ENCODE measurements at regions not wholly inside any gene's neighbourhood (a gene's known extent, or its start where the extent isn't known, plus 50 kb on each side); places are given as distances from the start of the nearest gene placed in this dataset.

DNA sequence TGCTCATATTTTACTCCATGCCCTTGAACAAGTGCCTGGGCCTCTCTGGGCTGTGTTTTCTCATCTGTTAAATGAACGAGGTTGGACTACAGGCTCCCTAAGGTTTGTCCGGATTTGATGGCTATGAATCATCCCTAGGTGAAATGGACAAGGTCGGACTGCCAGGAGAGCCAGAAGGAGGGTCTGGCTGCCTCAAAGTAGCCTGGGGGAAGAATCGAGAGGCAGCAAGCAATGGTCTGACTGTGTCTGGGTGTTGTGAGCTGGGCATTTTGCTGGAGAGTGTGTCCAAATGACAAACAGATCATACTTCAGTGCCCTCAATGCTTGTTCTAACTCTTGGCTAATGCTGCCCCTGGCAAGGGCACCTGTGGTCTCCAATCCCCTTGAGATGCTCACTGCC, 730.9 kb downstream of the PTPRU start:
- no peak for DNase-seq (ENCODE audit: low spot score)

DNA sequence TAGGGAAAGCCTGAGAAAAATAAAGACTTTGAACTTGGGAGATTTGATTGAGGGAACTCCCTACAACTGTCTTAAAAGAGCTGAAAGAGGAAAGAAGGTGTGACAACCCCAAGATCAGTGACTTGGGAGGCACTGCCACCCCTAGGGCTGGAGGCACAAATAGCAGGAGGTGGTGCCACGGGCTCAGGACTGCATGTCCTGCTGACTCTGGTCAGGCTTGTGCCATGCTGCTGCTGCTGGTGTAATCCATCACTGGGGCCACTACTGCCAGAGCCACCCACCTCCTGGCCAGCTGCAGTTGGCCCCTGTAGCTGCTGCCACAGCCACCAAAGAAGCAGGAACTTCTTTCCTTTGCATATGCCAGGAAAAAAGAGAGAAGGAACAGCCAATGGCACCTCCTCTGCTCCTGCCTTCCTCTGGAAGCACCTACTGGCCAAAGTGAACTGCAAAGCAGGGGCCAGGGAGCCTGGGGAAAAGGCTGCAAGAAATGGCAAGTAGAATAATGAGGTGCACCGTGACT, 730.3 kb downstream of the PTPRU start:
- DNase-seq (ENCODE audit: low spot score), result no peak

DNA sequence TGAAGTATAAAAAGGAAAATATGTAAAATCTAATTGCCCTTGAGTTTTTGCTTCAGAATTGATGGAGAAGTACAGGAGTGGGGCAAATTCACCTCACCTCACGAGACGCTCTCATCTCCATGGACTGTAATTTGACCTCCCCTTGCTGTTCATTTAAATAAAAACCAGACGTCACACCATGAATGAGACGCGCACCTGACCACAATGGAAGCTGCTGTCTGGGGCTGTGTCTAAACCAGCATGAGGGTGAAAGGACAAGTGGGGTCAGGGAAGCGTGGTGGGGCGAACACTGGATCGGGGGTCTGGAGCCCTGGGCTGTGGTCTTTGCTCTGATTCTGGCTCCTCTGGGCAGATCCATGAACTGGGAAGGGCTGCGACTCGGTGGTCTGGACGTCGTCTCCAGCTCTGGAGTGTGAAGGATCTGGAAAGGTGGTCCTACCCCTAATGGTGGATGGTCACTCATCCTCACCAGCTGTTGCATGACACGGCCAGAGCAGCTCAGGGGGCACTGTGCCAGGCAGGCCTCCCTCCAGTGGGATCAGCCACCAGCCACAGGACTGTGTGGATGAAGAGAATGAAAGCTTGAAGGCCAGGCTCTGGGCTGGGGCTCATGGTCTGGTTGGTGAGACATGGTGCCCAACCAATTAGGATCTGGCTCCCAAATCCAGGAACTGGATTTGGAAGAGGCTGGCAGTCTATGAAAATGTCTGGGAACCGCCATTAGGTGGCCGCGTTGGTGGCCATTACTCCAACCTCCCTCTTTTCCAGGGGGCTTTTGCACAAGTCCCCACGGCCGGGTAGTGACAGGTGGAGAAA, 728.6 kb downstream of the PTPRU start:
- DNase-seq (ENCODE audit: low spot score), result no peak

- DNase-seq (ENCODE audit: low spot score), result no peak
Observed at GRCh38 chr1:29963946-29964345, 727.6 kb downstream of the PTPRU start.

- DNase-seq (ENCODE audit: low spot score), result no peak
Observed at GRCh38 chr1:29962831-29963247, 726.5 kb downstream of the PTPRU start.

GRCh38 chr1:29962336-29962735, 726.0 kb downstream of the PTPRU start:
- no peak for DNase-seq (ENCODE audit: low spot score)

- no peak for DNase-seq (ENCODE audit: low spot score)
Observed at GRCh38 chr1:29961293-29962059, 725.2 kb downstream of the PTPRU start.

GRCh38 chr1:29960876-29961275, 724.6 kb downstream of the PTPRU start:
- no peak for DNase-seq (ENCODE audit: low spot score)

DNA sequence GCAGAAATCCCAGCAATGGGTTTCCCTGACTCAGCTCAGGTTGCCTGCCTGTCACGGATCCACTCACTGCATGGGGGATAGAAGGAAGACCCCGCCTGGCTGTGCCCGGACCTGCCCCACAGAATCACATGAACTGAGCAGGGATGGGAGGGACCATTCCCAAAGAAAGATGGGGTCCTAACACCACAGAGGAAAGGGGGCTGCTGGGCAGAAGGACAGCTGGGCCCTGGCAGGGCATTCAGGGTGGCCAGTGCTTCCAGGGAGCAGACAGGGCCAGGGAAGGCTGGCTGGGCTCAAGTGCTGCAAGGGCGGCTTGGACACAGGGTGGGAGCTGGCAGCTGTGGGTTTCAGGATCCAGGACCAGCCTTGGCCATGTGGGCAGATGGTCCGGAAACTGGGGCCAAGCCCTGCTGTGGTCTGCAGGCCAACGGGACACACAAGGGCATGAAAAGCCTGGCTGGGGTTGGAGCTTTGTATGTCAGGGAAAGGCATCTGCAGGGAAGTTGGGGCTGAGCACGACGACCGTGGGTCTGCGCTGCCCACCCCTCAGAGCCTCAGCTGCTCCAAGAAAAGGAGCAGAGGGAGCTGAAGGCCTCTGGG, 723.9 kb downstream of the PTPRU start:
- no peak for DNase-seq (ENCODE audit: low spot score)

- no peak for DNase-seq (ENCODE audit: low spot score)
Observed at GRCh38 chr1:29959356-29959755, 723.0 kb downstream of the PTPRU start.

GRCh38 chr1:29958271-29958670, 721.9 kb downstream of the PTPRU start:
- no peak for DNase-seq (ENCODE audit: low spot score)

DNA sequence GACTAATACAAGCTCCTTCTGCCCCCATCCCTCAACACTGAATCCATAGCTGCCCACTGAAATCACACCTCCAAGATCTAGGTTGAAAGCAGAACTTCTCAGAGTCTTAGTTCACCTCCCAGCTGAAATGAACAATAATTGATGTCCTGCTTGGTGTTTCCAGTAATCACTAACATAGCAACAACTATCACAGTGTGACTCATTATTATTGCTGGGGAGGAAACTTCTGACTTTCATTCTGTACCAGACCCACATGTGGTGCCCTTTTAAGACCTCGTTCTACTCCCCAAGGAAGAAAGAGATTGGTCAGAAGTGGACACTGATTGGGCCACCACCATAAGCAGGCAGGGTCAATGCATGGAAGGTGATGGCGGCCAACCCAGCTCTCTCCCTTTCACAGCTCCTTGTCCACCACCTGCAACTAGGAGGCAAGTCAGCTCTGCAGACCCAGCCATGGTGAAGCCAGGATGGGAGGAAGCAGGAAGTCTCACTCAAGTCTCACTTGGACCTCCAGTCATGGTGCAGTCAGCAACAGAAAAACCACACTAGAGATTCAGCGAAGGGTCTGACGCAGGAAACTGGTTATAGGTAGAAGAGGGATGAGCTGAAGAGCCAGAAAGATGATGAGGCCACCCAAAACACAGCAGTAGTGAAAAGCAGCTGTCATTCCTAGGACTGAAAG, 720.2 kb downstream of the PTPRU start:
- DNase-seq (ENCODE audit: low spot score), result no peak

DNA sequence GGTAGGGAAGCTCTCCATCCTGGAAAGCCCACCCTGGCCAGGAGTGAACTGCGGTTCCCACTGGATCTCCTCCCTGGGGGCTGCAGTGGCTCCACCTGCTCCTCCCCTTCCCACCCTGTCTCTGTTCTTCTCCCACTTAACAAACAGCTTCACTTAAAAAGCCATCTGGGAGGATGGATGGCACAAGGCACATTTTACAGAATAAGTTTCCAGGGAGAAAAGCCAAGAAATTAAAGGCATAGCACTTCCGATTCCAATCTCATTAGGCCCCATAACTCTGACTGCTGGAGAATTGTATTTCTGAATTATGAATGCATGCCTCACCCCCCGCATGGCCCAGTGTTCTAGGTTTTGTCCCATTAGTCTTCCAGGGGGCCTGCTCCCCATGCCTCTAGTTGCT, 718.3 kb downstream of the PTPRU start:
- no peak for DNase-seq (ENCODE audit: low spot score)

GRCh38 chr1:29953961-29954360, 717.6 kb downstream of the PTPRU start:
- DNase-seq (ENCODE audit: low spot score), result no peak

- no peak for DNase-seq (ENCODE audit: low spot score)
Observed at GRCh38 chr1:29949676-29950075, 713.4 kb downstream of the PTPRU start.

- DNase-seq (ENCODE audit: low spot score), result no peak
Observed at GRCh38 chr1:29948581-29948980, 712.3 kb downstream of the PTPRU start.

DNA sequence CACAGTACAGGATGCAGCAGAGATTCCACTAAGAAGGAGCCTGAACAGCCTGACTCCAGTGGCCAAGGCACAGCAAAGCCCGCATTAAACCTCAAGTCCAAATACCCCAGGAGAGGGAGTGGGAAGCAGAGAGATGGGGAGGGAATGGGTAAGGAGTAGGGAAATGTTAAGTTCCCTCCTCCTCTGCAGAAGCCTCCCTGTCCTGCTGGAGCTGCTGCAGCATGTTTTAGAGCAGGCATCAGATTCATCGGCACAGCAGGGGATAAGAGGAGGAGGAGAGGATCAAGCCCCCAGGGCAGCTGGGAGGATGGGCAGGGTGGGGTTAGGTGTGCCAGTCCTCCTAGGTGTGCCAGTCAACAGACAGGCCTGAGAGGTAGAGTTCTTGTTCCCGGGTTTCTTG, 709.7 kb downstream of the PTPRU start:
- no peak for DNase-seq (ENCODE audit: low spot score)

GRCh38 chr1:29945426-29945825, 709.1 kb downstream of the PTPRU start:
- DNase-seq (ENCODE audit: low spot score), result no peak

DNA sequence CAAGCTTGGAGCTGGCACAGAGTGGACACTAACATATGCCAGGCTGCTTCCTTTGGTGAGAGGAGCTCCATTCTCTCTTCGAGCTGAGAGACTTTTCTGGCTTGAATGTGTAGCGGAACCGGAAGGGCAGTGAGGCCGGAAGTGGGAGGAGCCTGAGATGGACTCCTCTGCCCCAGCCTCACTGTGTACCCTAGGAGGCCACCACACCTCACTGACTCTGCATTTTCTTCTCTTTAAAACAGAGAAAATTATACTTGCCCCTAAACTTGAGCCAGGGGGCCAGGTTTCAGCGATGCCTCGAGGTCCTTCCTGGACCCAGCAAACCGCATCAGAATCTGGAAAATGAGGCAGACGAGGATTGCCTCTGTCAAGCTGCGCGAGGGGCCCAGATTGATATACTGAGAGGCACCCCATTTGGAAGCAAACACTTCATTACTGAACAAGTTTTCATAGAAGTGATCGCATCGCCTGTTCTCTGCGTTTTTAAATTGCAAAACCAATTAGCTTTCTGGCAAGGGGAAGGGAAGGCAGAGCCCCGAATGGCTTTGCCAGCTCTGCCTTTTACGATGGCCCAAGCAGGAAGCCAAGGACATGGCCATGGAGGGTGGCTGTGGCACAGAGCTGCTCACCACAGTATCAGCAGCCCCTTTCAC, 708.1 kb downstream of the PTPRU start:
- DNase-seq (ENCODE audit: low spot score), result no peak

GRCh38 chr1:29943034-29943433, 706.7 kb downstream of the PTPRU start:
- no peak for DNase-seq (ENCODE audit: low spot score)

DNA sequence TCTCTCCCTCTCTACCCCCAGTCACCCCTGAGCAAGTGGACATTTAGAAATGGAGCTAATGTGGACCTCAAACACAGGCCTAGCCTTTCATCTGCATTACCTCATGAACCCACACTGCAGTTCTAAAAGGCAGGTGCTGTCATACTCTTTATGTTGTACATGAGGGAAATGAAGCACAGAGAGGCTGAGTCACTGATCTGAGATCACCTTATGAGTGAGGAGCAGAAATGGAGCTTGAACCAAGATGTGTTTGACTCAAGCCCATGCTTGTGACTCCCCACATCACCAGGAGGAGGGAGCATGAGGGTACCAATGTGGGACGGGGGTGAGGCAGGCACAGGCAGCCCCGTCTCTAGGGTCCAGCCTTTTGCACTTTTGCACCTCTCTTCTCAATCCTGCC, 702.8 kb downstream of the PTPRU start:
- no peak for DNase-seq (ENCODE audit: low spot score)

GRCh38 chr1:29937356-29937755, 701.0 kb downstream of the PTPRU start:
- DNase-seq (ENCODE audit: low spot score), result no peak
